ENCODE measurements at regions not wholly inside any gene's neighbourhood (a gene's known extent, or its start where the extent isn't known, plus 50 kb on each side); places are given as distances from the start of the nearest gene placed in this dataset.

GRCh38 chr5:162410365-162410764 is 342.8 kb downstream of the GABRG2 start:
- no peak for TF ChIP-seq CTCF (IDR thresholded peaks at IDR 0.05; ENCODE audit: borderline replicate concordance, extremely low read depth, low read length, poor library complexity, severe bottlenecking)
- no peak for TF ChIP-seq EZH2 (IDR thresholded peaks at IDR 0.05; ENCODE audit: borderline replicate concordance, low read depth, low read length, severe bottlenecking)

Measured in DND-41 (cell line).